Mesothelial cell of epicardium (in vitro differentiated cells): ENCODE measurements at regions not wholly inside any gene's neighbourhood (a gene's known extent, or its start where the extent isn't known, plus 50 kb on each side); places are given as distances from the start of the nearest gene placed in this dataset.

Source experiments
- DNase-seq, 2 experiments: peaks; one replicate each; pipeline ENCODE4 v3.0.0; 2021; ENCODE audit warnings: low spot score in 2 of 2; ENCODE audit not compliant: unreplicated experiment in 2 of 2
- H3K27ac Mint-ChIP-seq: 2 replicates; pipeline ENCODE4 v1.8.0; 2021; ENCODE audit warnings: mixed read lengths
- H3K27me3 Mint-ChIP-seq: 2 replicates; pipeline ENCODE4 v1.8.0; 2021; ENCODE audit warnings: low read depth, mixed read lengths
- H3K36me3 Mint-ChIP-seq: 2 replicates; pipeline ENCODE4 v1.8.0; 2021; ENCODE audit warnings: mixed read lengths
- H3K4me1 Mint-ChIP-seq: 2 replicates; pipeline ENCODE4 v1.8.0; 2021; ENCODE audit warnings: mixed read lengths
- H3K4me3 Mint-ChIP-seq: 2 replicates; pipeline ENCODE4 v1.8.0; 2021; ENCODE audit warnings: mild to moderate bottlenecking, moderate library complexity, mixed read lengths
- H3K9me3 Mint-ChIP-seq: 2 replicates; pipeline ENCODE4 v1.8.0; 2021; ENCODE audit warnings: mixed read lengths
- TF ChIP-seq, protein P1 (sequence below): fragments of 200-600 bp; sonication (generic); IDR thresholded peaks from one replicate; pipeline ENCODE4 v1.5.0; 2021; ENCODE audit warnings: antibody characterized with exemption; ENCODE audit not compliant: unreplicated experiment

- TF ChIP-seq, protein P1, sequence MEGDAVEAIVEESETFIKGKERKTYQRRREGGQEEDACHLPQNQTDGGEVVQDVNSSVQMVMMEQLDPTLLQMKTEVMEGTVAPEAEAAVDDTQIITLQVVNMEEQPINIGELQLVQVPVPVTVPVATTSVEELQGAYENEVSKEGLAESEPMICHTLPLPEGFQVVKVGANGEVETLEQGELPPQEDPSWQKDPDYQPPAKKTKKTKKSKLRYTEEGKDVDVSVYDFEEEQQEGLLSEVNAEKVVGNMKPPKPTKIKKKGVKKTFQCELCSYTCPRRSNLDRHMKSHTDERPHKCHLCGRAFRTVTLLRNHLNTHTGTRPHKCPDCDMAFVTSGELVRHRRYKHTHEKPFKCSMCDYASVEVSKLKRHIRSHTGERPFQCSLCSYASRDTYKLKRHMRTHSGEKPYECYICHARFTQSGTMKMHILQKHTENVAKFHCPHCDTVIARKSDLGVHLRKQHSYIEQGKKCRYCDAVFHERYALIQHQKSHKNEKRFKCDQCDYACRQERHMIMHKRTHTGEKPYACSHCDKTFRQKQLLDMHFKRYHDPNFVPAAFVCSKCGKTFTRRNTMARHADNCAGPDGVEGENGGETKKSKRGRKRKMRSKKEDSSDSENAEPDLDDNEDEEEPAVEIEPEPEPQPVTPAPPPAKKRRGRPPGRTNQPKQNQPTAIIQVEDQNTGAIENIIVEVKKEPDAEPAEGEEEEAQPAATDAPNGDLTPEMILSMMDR = no peak
- DNase-seq = no peak
- Mint-ChIP-seq H3K27me3 (peaks cover 5% of the 10 kb centered on the region), H3K4me1 (no peaks in the 10 kb centered on the region), H3K9me3 (peaks cover 19% of the 10 kb centered on the region), H3K27ac (no peak overlapping the region), H3K36me3 (peaks cover 1% of the 10 kb centered on the region), H3K4me3 (no peak overlapping the region)
These were observed 113.3 kb upstream of the CXCL12 start for GRCh38 chr10:44498222-44498621.

DNA sequence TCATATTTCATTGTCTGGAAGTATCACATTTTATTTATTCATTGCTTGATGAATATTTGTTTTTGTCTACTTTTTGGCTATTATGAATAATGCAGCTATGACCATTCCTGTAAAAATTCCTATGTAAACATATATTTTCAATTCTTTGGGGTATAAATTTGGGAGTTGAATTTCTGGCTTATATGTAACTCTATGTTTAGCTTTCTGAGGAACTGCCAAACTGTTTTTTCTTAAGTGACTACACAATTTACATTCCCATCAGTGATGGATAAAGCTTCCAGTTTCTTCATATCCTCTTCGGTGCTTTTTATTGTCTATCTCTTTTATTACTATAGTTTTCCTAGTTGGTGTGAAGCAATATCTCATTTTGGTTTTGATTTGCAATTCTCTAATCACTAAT lies 115.6 kb upstream of the CXCL12 start:
- TF ChIP-seq, protein P1 = no peak
- no peak for DNase-seq
- Mint-ChIP-seq H3K4me1 (no peaks in the 10 kb centered on the region), H3K27ac (no peak overlapping the region), H3K4me3 (no peak overlapping the region), H3K27me3 (peaks cover 6% of the 10 kb centered on the region), H3K9me3 (peaks cover 23% of the 10 kb centered on the region), H3K36me3 (no peaks in the 10 kb centered on the region)

DNA sequence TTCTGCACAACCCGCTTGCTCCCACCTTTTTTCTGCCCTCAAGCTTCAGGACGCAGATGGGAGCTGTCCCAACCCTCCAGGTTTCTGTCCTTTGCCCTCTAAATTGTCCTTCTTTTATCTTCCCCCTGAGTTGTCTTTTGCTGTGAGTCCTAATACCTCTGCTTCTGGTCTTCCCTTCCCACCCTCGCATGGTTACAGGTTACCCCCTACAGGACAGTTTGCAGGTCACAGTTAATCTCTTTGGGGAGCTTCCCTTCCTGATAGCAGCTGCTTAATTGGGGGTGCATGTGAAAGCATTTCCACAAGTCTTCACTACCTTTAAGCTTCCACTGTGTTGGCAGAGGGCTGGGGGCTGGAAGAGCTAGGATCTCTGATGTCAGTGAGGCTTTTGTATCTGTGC lies 121.5 kb upstream of the CXCL12 start:
- H3K36me3 Mint-ChIP-seq = no peaks in the 10 kb centered on the region
- no peaks in the 10 kb centered on the region for H3K4me1 Mint-ChIP-seq
- no peak overlapping the region for H3K27ac Mint-ChIP-seq
- no peak overlapping the region for H3K4me3 Mint-ChIP-seq
- no peak for DNase-seq
- peaks cover 13% of the 10 kb centered on the region for H3K9me3 Mint-ChIP-seq
- TF ChIP-seq, protein P1 = no peak
- H3K27me3 Mint-ChIP-seq = peaks cover 29% of the 10 kb centered on the region

- H3K27me3 Mint-ChIP-seq = peaks cover 32% of the 10 kb centered on the region
- no peak for DNase-seq
- H3K36me3 Mint-ChIP-seq = no peaks in the 10 kb centered on the region
- H3K27ac Mint-ChIP-seq = no peak overlapping the region
- peaks cover 4% of the 10 kb centered on the region for H3K4me1 Mint-ChIP-seq
- no peaks in the 10 kb centered on the region for H3K9me3 Mint-ChIP-seq
- TF ChIP-seq, protein P1 = no peak
- H3K4me3 Mint-ChIP-seq = no peak overlapping the region
These were observed 125.7 kb upstream of the CXCL12 start for GRCh38 chr10:44510379-44511115.

DNA sequence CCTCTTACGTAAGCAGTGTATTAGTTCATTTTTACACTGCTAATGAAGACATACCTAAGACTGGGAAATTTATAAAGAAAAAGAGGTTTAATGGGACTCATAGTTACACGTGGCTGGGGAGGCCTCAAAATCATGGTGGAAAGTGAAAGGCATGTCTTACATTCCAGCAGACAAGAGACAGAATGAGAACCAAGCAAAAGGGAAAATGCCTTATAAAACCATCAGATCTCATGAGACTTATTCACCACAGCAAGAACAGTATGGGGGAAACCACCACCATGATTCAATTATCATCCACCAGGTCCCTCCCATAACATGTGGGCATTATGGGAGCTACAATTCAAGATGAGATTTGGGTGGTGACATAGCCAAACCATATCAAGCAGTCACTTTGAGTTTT lies 126.3 kb upstream of the CXCL12 start:
- no peak for DNase-seq
- no peak overlapping the region for H3K27ac Mint-ChIP-seq
- no peak overlapping the region for H3K4me3 Mint-ChIP-seq
- TF ChIP-seq, protein P1 = no peak
- H3K36me3 Mint-ChIP-seq = no peaks in the 10 kb centered on the region
- no peaks in the 10 kb centered on the region for H3K9me3 Mint-ChIP-seq
- peaks cover 28% of the 10 kb centered on the region for H3K27me3 Mint-ChIP-seq
- peaks cover 7% of the 10 kb centered on the region for H3K4me1 Mint-ChIP-seq
